ENCODE measurements at regions not wholly inside any gene's neighbourhood (a gene's known extent, or its start where the extent isn't known, plus 50 kb on each side); places are given as distances from the start of the nearest gene placed in this dataset.

GRCh38 chr2:65580824-65581223 is 148.4 kb upstream of the SPRED2 start:
- TF ChIP-seq CTCF (IDR thresholded peaks at IDR 0.05; ENCODE audit: poor library complexity) = no peak
- no peak for TF ChIP-seq EZH2 (IDR thresholded peaks at IDR 0.05; ENCODE audit: borderline replicate concordance)
